Neuronal stem cell (in vitro differentiated cells): ENCODE measurements at regions not wholly inside any gene's neighbourhood (a gene's known extent, or its start where the extent isn't known, plus 50 kb on each side); places are given as distances from the start of the nearest gene placed in this dataset.

ENCODE experiments used
- DNase-seq: peaks from one replicate; pipeline ENCODE4 v3.0.0-alpha.2; 2013; ENCODE audit warnings: low spot score
- H2AFZ ChIP-seq: one replicate; pipeline ENCODE4 v1.6.1; 2013; ENCODE audit warnings: mild to moderate bottlenecking, low read length, inconsistent platforms
- H2AK5ac ChIP-seq: 2 replicates; pipeline ENCODE4 v1.6.1; 2013; ENCODE audit warnings: low read depth, mild to moderate bottlenecking, inconsistent platforms, low read length, moderate library complexity, mixed read lengths
- H2BK120ac ChIP-seq: 2 replicates; pipeline ENCODE4 v1.6.1; 2013; ENCODE audit warnings: low read depth, mild to moderate bottlenecking, inconsistent platforms, low read length, moderate library complexity, mixed read lengths
- H2BK12ac ChIP-seq: one replicate; pipeline ENCODE4 v1.6.1; 2013; ENCODE audit warnings: low read length, inconsistent platforms
- H2BK15ac ChIP-seq: 2 replicates; pipeline ENCODE4 v1.6.1; 2013; ENCODE audit warnings: mild to moderate bottlenecking, low read length, inconsistent platforms, mixed read lengths
- H2BK5ac ChIP-seq: one replicate; pipeline ENCODE4 v1.6.1; 2013; ENCODE audit warnings: inconsistent platforms, mild to moderate bottlenecking, low read length, moderate library complexity
- H3K14ac ChIP-seq: one replicate; pipeline ENCODE4 v1.6.1; 2013; ENCODE audit warnings: low read length, inconsistent platforms
- H3K18ac ChIP-seq: 2 replicates; pipeline ENCODE4 v1.6.1; 2013; ENCODE audit warnings: low read length, inconsistent platforms
- H3K23ac ChIP-seq: 2 replicates; pipeline ENCODE4 v1.6.1; 2013; ENCODE audit warnings: low read depth, mild to moderate bottlenecking, mixed read lengths, low read length, inconsistent platforms; ENCODE audit not compliant: poor library complexity
- H3K27ac ChIP-seq: replicated peaks from 3 replicates; pipeline ENCODE4 v1.5.1; 2013; ENCODE audit warnings: low read length, inconsistent platforms
- H3K27me3 ChIP-seq, 3 experiments: 2 replicates each; pipeline ENCODE4 v1.6.1; 2013; ENCODE audit warnings: low read length in 3 of 3, mild to moderate bottlenecking in 2 of 3, inconsistent platforms in 1 of 3, low read depth in 1 of 3, mixed read lengths in 1 of 3, moderate library complexity in 1 of 3; ENCODE audit not compliant: control insufficient read depth in 3 of 3, insufficient read depth in 3 of 3
- H3K36me3 ChIP-seq, 2 donors: replicated peaks in 1 of 2; 2 replicates each; pipeline ENCODE4 v1.6.1; 2013; ENCODE audit warnings: low read length in 2 of 2; ENCODE audit not compliant: control insufficient read depth in 2 of 2, insufficient read depth in 2 of 2
- H3K4ac ChIP-seq: 2 replicates; pipeline ENCODE4 v1.6.1; 2013; ENCODE audit warnings: inconsistent platforms, mild to moderate bottlenecking, low read length, moderate library complexity
- H3K4me1 ChIP-seq, 2 donors: 1 replicate in 1 of 2; 2 replicates in 1 of 2; pipeline ENCODE4 v1.6.1; 2013; ENCODE audit warnings: low read length in 2 of 2, low read depth in 1 of 2; ENCODE audit not compliant: control insufficient read depth in 2 of 2, insufficient read depth in 1 of 2
- H3K4me2 ChIP-seq: one replicate; pipeline ENCODE4 v1.6.1; 2013; ENCODE audit warnings: mild to moderate bottlenecking, low read length, inconsistent platforms; ENCODE audit not compliant: insufficient read depth, poor library complexity, severe bottlenecking
- H3K4me3 ChIP-seq, 2 donors: 2 replicates each; pipeline ENCODE4 v1.5.1; 2013; ENCODE audit warnings: low read length in 2 of 2, mild to moderate bottlenecking in 2 of 2, inconsistent platforms in 1 of 2, moderate library complexity in 1 of 2
- H3K79me1 ChIP-seq: one replicate; pipeline ENCODE4 v1.6.1; 2013; ENCODE audit warnings: low read depth, mild to moderate bottlenecking, inconsistent platforms, low read length, moderate library complexity
- H3K9ac ChIP-seq: one replicate; pipeline ENCODE4 v1.6.1; 2013; ENCODE audit warnings: mild to moderate bottlenecking, low read depth, low read length, inconsistent platforms; ENCODE audit not compliant: poor library complexity
- H3K9me3 ChIP-seq, 2 donors: replicated peaks in 1 of 2; 2 replicates each; pipeline versions ENCODE3 to v1.6.1; 2013; ENCODE audit warnings: low read length in 2 of 2, mild to moderate bottlenecking in 2 of 2, inconsistent platforms in 1 of 2, low read depth in 1 of 2, mixed read lengths in 1 of 2, moderate library complexity in 1 of 2; ENCODE audit not compliant: control insufficient read depth in 2 of 2, insufficient read depth in 1 of 2
- H4K8ac ChIP-seq: one replicate; pipeline ENCODE4 v1.6.1; 2013; ENCODE audit warnings: low read depth, mild to moderate bottlenecking, inconsistent platforms, low read length, moderate library complexity
- H4K91ac ChIP-seq: one replicate; pipeline ENCODE4 v1.6.1; 2013; ENCODE audit warnings: low read length, low read depth, mild to moderate bottlenecking, inconsistent platforms; ENCODE audit not compliant: poor library complexity
- WGBS, 2 donors: extraction: QIAGEN DNeasy Blood & Tissue Kit; methylation state at CpG; one replicate each; pipeline ENCODE4 v1.1.7; 2013; ENCODE audit warnings: missing lambda C conversion rate in 2 of 2, mixed read lengths in 1 of 2; ENCODE audit not compliant: insufficient read length in 2 of 2, insufficient replicate concordance in 1 of 2; ENCODE audit errors: extremely low coverage in 2 of 2; 5-methylcytosine and 5-hydroxymethylcytosine counted together

DNA sequence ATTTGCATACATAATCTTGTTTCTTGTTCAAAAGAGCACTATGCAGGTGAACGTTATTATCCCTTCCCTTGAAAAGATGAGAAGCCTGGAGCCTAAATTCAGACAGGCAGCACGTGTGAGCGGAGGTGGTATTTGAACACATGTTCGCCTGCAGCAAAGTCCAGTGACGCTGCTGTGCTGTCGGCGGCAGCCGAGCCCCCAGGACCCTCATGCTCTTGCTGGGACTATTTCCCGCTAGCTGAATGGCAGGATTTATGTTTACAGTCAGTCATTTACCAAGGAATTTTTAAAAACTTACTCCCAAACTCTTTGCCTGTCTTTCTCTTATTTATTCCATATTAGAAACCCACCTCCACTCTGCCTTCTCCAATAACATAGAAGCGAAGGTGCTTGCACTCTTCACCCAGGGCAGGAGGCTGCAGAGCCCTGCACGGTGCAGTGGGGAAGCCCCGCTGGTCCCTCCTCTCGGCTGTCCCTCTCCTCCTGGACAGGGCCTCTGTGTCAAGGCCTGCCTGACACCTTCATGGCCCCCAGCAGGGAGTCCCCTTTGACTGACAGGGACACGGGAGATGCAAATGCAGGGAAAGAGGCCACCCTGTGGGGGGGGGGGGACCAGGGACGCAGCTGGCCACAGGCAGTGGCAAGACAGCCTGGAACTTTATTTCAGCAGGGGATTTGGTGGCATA, 528.5 kb upstream of the B3GAT1 start:
- H2BK15ac ChIP-seq = no peak overlapping the region
- H3K27me3 ChIP-seq = no peaks in the 10 kb centered on the region
- no peak overlapping the region for H3K14ac ChIP-seq
- no peak overlapping the region for H2BK5ac ChIP-seq
- no peak overlapping the region for H2AK5ac ChIP-seq
- H2AFZ ChIP-seq = no peak overlapping the region
- H3K79me1 ChIP-seq = no peaks in the 10 kb centered on the region
- no peak overlapping the region for H3K4me3 ChIP-seq
- no peak overlapping the region for H3K18ac ChIP-seq
- H3K9ac ChIP-seq = no peak overlapping the region
- peaks cover 8 to 17% of the 10 kb centered on the region in 2 donors for H3K4me1 ChIP-seq
- no peak overlapping the region for H2BK120ac ChIP-seq
- H2BK12ac ChIP-seq = no peak overlapping the region
- no peak for DNase-seq
- H3K9me3 ChIP-seq = no peaks in the 10 kb centered on the region
- peak overlapping the region; percentile 38 for H3K23ac ChIP-seq
- no peak overlapping the region for H3K4me2 ChIP-seq
- no CpG with 5 or more reads among the region's 15 CpGs for WGBS, 2 donors
- no peak overlapping the region for H4K91ac ChIP-seq
- no peak overlapping the region for H3K27ac ChIP-seq
- no peak overlapping the region for H3K4ac ChIP-seq
- H3K36me3 ChIP-seq = no peaks in the 10 kb centered on the region
- H4K8ac ChIP-seq = no peak overlapping the region

DNA sequence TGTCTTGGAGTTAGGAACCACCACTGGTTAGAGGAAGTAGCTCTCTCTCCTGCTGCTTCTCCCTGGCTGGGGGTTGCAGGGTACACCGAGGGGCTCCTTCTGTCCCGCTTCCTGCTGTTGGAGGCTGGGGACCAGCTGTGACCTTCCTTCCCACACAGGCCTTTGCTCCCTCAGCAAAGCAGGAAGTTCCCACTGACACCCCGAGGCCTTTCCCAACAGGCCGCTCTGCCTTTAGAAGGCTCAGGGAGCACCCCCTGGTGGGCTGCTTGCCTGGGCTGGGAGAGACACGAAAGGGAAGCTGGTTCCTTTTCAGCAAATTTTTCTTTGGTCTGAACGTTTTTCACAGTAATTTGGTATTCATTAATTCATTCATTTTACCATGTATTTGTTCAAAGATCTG, 527.9 kb upstream of the B3GAT1 start:
- peak overlapping the region; percentile 65 for H3K18ac ChIP-seq
- H3K4ac ChIP-seq = no peak overlapping the region
- H3K23ac ChIP-seq = no peak overlapping the region
- no peak overlapping the region for H3K4me2 ChIP-seq
- no peak overlapping the region for H4K91ac ChIP-seq
- H2AFZ ChIP-seq = peak overlapping the region; percentile 49
- H3K27ac ChIP-seq = no peak overlapping the region
- H3K79me1 ChIP-seq = no peaks in the 10 kb centered on the region
- H3K36me3 ChIP-seq = no peaks in the 10 kb centered on the region
- H3K9ac ChIP-seq = no peak overlapping the region
- H3K14ac ChIP-seq = no peak overlapping the region
- H2BK120ac ChIP-seq = no peak overlapping the region
- H3K9me3 ChIP-seq = no peaks in the 10 kb centered on the region
- H4K8ac ChIP-seq = no peak overlapping the region
- H2BK12ac ChIP-seq = no peak overlapping the region
- DNase-seq = no peak
- H2BK5ac ChIP-seq = no peak overlapping the region
- WGBS, 2 donors = no CpG with 5 or more reads among the region's 6 CpGs
- H3K4me3 ChIP-seq = no peak overlapping the region
- no peak overlapping the region for H2BK15ac ChIP-seq
- H3K4me1 ChIP-seq = peaks cover 8 to 17% of the 10 kb centered on the region in 2 donors
- no peak overlapping the region for H2AK5ac ChIP-seq
- H3K27me3 ChIP-seq = no peaks in the 10 kb centered on the region

DNA sequence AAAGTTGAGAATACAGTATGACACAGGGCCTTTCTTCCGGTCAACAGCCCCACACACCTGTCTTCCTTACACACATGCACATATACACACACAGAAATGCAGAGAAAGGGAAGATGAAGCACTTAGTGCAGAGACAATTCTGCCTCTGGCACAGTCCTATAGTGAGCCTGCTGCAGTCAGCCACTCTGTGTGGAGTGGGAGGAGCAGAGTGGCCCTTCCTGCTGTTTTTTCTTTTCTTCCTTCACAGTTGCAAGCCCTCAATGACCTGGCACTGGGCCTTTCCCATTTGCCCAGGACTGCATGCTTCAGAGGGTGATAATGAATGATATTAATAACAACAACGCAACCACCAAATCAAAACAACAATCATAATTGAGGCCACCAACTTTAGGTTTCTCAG, 527.0 kb upstream of the B3GAT1 start:
- Histone ChIP-seq H3K9me3 (no peaks in the 10 kb centered on the region), H2AK5ac (no peak overlapping the region), H3K36me3 (no peaks in the 10 kb centered on the region), H2BK5ac (no peak overlapping the region), H2BK15ac (no peak overlapping the region), H3K4me2 (no peak overlapping the region), H3K79me1 (no peaks in the 10 kb centered on the region), H3K18ac (no peak overlapping the region), H3K27me3 (no peaks in the 10 kb centered on the region), H3K9ac (no peak overlapping the region), H3K4me3 (no peak overlapping the region), H4K91ac (no peak overlapping the region), H2BK12ac (no peak overlapping the region), H3K14ac (no peak overlapping the region), H2BK120ac (no peak overlapping the region), H3K4ac (no peak overlapping the region), H4K8ac (no peak overlapping the region), H2AFZ (no peak overlapping the region), H3K4me1 (peaks cover 8 to 17% of the 10 kb centered on the region in 2 donors), H3K23ac (no peak overlapping the region), H3K27ac (no peak overlapping the region)
- DNase-seq = no peak
- no CpG with 5 or more reads among the region's 2 CpGs for WGBS, 2 donors

DNA sequence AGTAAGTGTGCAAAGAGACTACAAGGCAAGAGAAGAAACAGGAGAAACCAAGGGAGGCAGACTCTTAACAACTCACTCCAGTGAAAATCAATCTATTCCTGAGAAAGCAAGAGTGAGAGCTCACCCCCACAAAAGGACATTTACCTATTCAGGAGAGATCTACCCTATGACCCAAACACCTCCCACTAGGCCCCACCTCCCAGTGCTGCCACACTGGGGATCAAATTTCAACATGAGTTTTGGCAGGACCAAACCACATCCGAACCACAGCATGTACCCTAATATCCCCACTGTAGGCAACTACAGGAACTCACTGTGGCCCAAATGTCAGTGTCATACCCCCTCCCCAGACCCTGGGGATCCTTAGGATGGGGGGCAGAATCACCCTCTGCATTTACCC, 526.2 kb upstream of the B3GAT1 start:
- no peaks in the 10 kb centered on the region for H3K9me3 ChIP-seq
- H3K79me1 ChIP-seq = no peaks in the 10 kb centered on the region
- H4K91ac ChIP-seq = no peak overlapping the region
- no peak overlapping the region for H3K4me2 ChIP-seq
- H3K4ac ChIP-seq = no peak overlapping the region
- H4K8ac ChIP-seq = no peak overlapping the region
- H2BK15ac ChIP-seq = no peak overlapping the region
- no peak for DNase-seq
- H3K18ac ChIP-seq = no peak overlapping the region
- no CpG with 5 or more reads among the region's 1 CpG for WGBS, 2 donors
- no peak overlapping the region for H2AFZ ChIP-seq
- peaks cover 8 to 17% of the 10 kb centered on the region in 2 donors for H3K4me1 ChIP-seq
- no peak overlapping the region for H2AK5ac ChIP-seq
- no peak overlapping the region for H3K23ac ChIP-seq
- no peak overlapping the region for H3K9ac ChIP-seq
- no peak overlapping the region for H2BK120ac ChIP-seq
- no peak overlapping the region for H3K27ac ChIP-seq
- H2BK12ac ChIP-seq = no peak overlapping the region
- no peaks in the 10 kb centered on the region for H3K36me3 ChIP-seq
- H2BK5ac ChIP-seq = no peak overlapping the region
- H3K4me3 ChIP-seq = no peak overlapping the region
- no peaks in the 10 kb centered on the region for H3K27me3 ChIP-seq
- H3K14ac ChIP-seq = no peak overlapping the region
